Trophoblast cell (in vitro differentiated cells and primary cell): ENCODE measurements at regions not wholly inside any gene's neighbourhood (a gene's known extent, or its start where the extent isn't known, plus 50 kb on each side); places are given as distances from the start of the nearest gene placed in this dataset.

Source experiments
- DNase-seq, 2 donors: peaks; one replicate each; pipeline ENCODE4 v3.0.0-alpha.2; 2016
- H2AFZ ChIP-seq: 2 replicates; pipeline ENCODE4 v1.6.1; 2013; ENCODE audit warnings: low read length, moderate library complexity, mild to moderate bottlenecking; ENCODE audit not compliant: insufficient read depth, poor library complexity
- H2AK5ac ChIP-seq: 2 replicates; pipeline ENCODE4 v1.6.1; 2013; ENCODE audit warnings: mild to moderate bottlenecking, low read length
- H2BK120ac ChIP-seq: 2 replicates; pipeline ENCODE4 v1.6.1; 2013; ENCODE audit warnings: low read length, mild to moderate bottlenecking, moderate library complexity; ENCODE audit not compliant: insufficient read depth, poor library complexity
- H2BK12ac ChIP-seq: 2 replicates; pipeline ENCODE4 v1.6.1; 2013; ENCODE audit warnings: mild to moderate bottlenecking, low read length, moderate library complexity
- H2BK5ac ChIP-seq: 2 replicates; pipeline ENCODE4 v1.6.1; 2013; ENCODE audit warnings: low read length, low read depth, moderate library complexity, mild to moderate bottlenecking; ENCODE audit not compliant: poor library complexity
- H3K14ac ChIP-seq: 2 replicates; pipeline ENCODE4 v1.6.1; 2013; ENCODE audit warnings: mild to moderate bottlenecking, low read length
- H3K18ac ChIP-seq: 2 replicates; pipeline ENCODE4 v1.6.1; 2013; ENCODE audit warnings: mild to moderate bottlenecking, low read length
- H3K23ac ChIP-seq: 2 replicates; pipeline ENCODE4 v1.6.1; 2013; ENCODE audit warnings: low read length
- H3K27ac ChIP-seq: 2 replicates; pipeline ENCODE4 v1.5.1; 2013; ENCODE audit warnings: low read depth, mild to moderate bottlenecking, inconsistent platforms, low read length, moderate library complexity
- H3K27me3 ChIP-seq: 2 replicates; pipeline ENCODE4 v1.6.1; 2013; ENCODE audit warnings: inconsistent platforms, mild to moderate bottlenecking, low read length, moderate library complexity; ENCODE audit not compliant: insufficient read depth
- H3K36me3 ChIP-seq, 2 experiments: 1 replicate in 1 of 2; 2 replicates in 1 of 2; pipeline ENCODE4 v1.6.1; 2013; ENCODE audit warnings: low read length in 2 of 2, mild to moderate bottlenecking in 2 of 2, moderate library complexity in 1 of 2; ENCODE audit not compliant: insufficient read depth in 2 of 2, control insufficient read depth in 1 of 2
- H3K4ac ChIP-seq: 2 replicates; pipeline ENCODE4 v1.6.1; 2013; ENCODE audit warnings: low read depth, mild to moderate bottlenecking, low read length, moderate library complexity
- H3K4me1 ChIP-seq, 2 experiments: 1 replicate in 1 of 2; 2 replicates in 1 of 2; pipeline ENCODE4 v1.6.1; 2013; ENCODE audit warnings: low read length in 2 of 2, mild to moderate bottlenecking in 2 of 2, moderate library complexity in 1 of 2; ENCODE audit not compliant: insufficient read depth in 2 of 2, control insufficient read depth in 1 of 2
- H3K4me2 ChIP-seq: 2 replicates; pipeline ENCODE4 v1.6.1; 2013; ENCODE audit warnings: inconsistent platforms, mild to moderate bottlenecking, low read length, moderate library complexity
- H3K4me3 ChIP-seq: 2 replicates; pipeline ENCODE4 v1.5.1; 2013; ENCODE audit warnings: mild to moderate bottlenecking, low read depth, low read length, inconsistent platforms
- H3K79me1 ChIP-seq: one replicate; pipeline ENCODE4 v1.6.1; 2013; ENCODE audit warnings: low read length
- H3K79me2 ChIP-seq: 2 replicates; pipeline ENCODE4 v1.6.1; 2013; ENCODE audit warnings: low read length, mild to moderate bottlenecking; ENCODE audit not compliant: control insufficient read depth, insufficient read depth, poor library complexity
- H3K9ac ChIP-seq: 2 replicates; pipeline ENCODE4 v1.6.1; 2013; ENCODE audit warnings: mild to moderate bottlenecking, low read length
- H3K9me3 ChIP-seq: 2 replicates; pipeline ENCODE4 v1.6.1; 2013; ENCODE audit warnings: low read depth, mild to moderate bottlenecking, control low read depth, inconsistent platforms, low read length; ENCODE audit not compliant: insufficient read depth
- H4K12ac ChIP-seq: 2 replicates; pipeline ENCODE4 v1.6.1; 2013; ENCODE audit warnings: low read depth, mild to moderate bottlenecking, low read length, moderate library complexity
- H4K8ac ChIP-seq: 2 replicates; pipeline ENCODE4 v1.6.1; 2013; ENCODE audit warnings: low read depth, mild to moderate bottlenecking, low read length, moderate library complexity
- H4K91ac ChIP-seq: one replicate; pipeline ENCODE4 v1.6.1; 2013; ENCODE audit warnings: low read depth, mild to moderate bottlenecking, low read length, moderate library complexity
- WGBS: extraction: QIAGEN DNeasy Blood & Tissue Kit; methylation state at CpG from one replicate; pipeline ENCODE4 v1.1.7; 2013; ENCODE audit warnings: missing lambda C conversion rate; ENCODE audit not compliant: insufficient read length, insufficient coverage; ENCODE audit errors: extremely low coverage; 5-methylcytosine and 5-hydroxymethylcytosine counted together

DNA sequence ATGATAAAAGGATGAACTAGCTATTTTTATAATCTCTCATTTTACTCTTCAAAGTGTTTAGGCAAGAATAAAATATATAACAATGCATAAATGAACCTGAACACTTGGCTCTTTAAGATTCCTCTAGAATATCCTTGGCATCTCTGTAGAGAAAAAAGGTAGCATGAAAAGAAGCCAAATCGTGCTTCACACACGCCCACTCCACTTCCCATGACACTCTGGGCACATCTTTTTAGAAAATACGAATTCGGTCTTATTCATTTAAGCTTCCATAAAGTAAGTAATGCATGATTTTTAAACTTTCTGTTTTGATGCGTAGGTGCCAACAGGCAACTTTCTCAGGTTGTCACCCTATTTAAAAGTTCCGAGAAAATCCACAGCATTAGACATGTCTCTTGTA lies 73.6 kb upstream of the SORBS2 start:
- H3K4me3 ChIP-seq, result no peak overlapping the region
- no CpG with 5 or more reads among the region's 6 CpGs for WGBS

DNA sequence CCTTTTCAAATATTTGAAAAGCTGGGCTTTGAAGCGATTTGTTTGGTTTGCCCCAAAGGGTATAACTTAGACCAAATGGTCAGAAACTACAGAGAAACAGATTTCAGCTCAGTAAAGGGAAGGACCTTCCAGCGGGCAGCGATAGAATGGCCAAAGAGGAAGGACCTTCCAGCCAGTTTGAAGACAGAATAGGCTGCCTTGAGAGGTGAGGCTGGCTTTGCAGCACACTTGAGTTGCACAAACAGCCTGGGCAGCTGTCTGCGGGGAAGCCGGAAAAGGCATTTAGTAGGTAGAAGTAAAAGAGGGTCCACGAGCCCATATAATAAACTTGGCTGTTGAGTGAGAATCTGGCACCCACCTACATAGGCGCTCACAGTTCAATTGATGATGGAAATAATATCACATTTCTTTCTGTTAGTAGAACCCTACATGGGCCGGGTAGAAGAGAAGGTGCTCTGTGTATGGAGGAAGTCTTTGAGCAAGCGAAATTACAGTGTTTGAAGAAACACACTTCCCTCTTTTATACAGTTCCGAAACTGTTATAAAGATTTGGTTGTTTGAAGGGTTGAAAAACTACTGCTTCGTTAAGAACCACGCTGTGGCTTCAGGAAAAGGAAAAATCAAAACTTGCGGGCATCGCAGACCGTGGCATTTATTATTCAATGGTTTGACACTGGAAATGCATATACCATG lies 75.0 kb upstream of the SORBS2 start:
- Histone ChIP-seq H4K12ac (no peak overlapping the region), H3K14ac (no peak overlapping the region), H3K4me1 (peaks cover 4 to 5% of the 10 kb centered on the region in 2 experiments), H3K4me2 (no peak overlapping the region), H3K23ac (no peak overlapping the region), H3K27me3 (no peaks in the 10 kb centered on the region), H3K27ac (no peak overlapping the region), H2BK120ac (no peak overlapping the region), H3K4ac (no peak overlapping the region), H3K9ac (no peak overlapping the region), H4K91ac (no peak overlapping the region), H2BK5ac (no peak overlapping the region), H3K9me3 (no peaks in the 10 kb centered on the region), H2AFZ (no peak overlapping the region), H4K8ac (no peak overlapping the region), H3K79me2 (no peaks in the 10 kb centered on the region), H2BK12ac (no peak overlapping the region), H3K4me3 (no peak overlapping the region), H3K79me1 (peaks cover 4% of the 10 kb centered on the region), H2AK5ac (no peak overlapping the region), H3K36me3 (no peaks in the 10 kb centered on the region), H3K18ac (no peak overlapping the region)
- DNase-seq, result no peak
- WGBS, result no CpG with 5 or more reads among the region's 15 CpGs

More for the DNA sequence above, 73.6 kb upstream of the SORBS2 start:
- Histone ChIP-seq H2AK5ac (no peak overlapping the region), H3K79me1 (peaks cover 3% of the 10 kb centered on the region), H2BK5ac (no peak overlapping the region), H3K4ac (no peak overlapping the region), H3K9ac (no peak overlapping the region), H3K79me2 (no peaks in the 10 kb centered on the region), H3K27me3 (no peaks in the 10 kb centered on the region), H2AFZ (no peak overlapping the region), H4K91ac (no peak overlapping the region), H4K8ac (no peak overlapping the region), H3K23ac (no peak overlapping the region), H3K9me3 (no peaks in the 10 kb centered on the region), H3K14ac (no peak overlapping the region), H3K36me3 (no peaks in the 10 kb centered on the region), H3K4me2 (no peak overlapping the region), H3K4me1 (peaks cover 3 to 5% of the 10 kb centered on the region in 2 experiments), H3K27ac (no peak overlapping the region), H3K18ac (no peak overlapping the region), H2BK120ac (no peak overlapping the region), H4K12ac (no peak overlapping the region), H2BK12ac (no peak overlapping the region)
- no peak for DNase-seq

DNA sequence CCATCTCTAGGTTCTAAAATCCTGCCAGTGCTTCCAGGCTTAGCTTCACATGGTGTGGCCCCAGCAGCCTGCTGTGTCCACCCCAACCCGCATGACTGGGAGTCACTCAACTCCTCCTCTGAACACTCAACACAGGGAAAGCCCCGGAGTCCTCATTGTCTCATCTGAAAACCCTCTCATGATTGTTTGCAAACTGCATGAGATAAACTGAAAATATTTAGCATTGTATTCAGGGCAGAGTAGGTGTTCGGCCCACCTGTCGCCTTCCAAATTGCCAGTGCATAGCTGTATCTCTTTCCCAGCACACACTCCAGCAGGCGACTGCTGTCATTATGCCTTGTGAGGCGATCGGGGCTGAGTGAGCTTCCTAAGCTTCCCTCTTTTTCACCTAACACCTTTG lies 76.7 kb upstream of the SORBS2 start:
- H3K4me2 ChIP-seq, result no peak overlapping the region
- no peak overlapping the region for H3K18ac ChIP-seq
- no peak overlapping the region for H3K23ac ChIP-seq
- H2AFZ ChIP-seq, result no peak overlapping the region
- H3K79me1 ChIP-seq, result peaks cover 4% of the 10 kb centered on the region
- no peak overlapping the region for H2BK120ac ChIP-seq
- no peak overlapping the region for H3K27ac ChIP-seq
- no peak overlapping the region for H2BK5ac ChIP-seq
- no peak overlapping the region for H3K4me3 ChIP-seq
- no peak overlapping the region for H2BK12ac ChIP-seq
- no peak overlapping the region for H3K9ac ChIP-seq
- no peak overlapping the region for H4K91ac ChIP-seq
- no peaks in the 10 kb centered on the region for H3K27me3 ChIP-seq
- no peak overlapping the region for H3K14ac ChIP-seq
- H2AK5ac ChIP-seq, result no peak overlapping the region
- no CpG with 5 or more reads among the region's 7 CpGs for WGBS
- peaks cover 4 to 5% of the 10 kb centered on the region in 2 experiments for H3K4me1 ChIP-seq
- no peak overlapping the region for H3K4ac ChIP-seq
- no peak overlapping the region for H4K12ac ChIP-seq
- H3K9me3 ChIP-seq, result no peaks in the 10 kb centered on the region
- DNase-seq, result peak; percentile 90 to 93
- H4K8ac ChIP-seq, result no peak overlapping the region
- H3K79me2 ChIP-seq, result no peaks in the 10 kb centered on the region
- no peaks in the 10 kb centered on the region for H3K36me3 ChIP-seq

DNA sequence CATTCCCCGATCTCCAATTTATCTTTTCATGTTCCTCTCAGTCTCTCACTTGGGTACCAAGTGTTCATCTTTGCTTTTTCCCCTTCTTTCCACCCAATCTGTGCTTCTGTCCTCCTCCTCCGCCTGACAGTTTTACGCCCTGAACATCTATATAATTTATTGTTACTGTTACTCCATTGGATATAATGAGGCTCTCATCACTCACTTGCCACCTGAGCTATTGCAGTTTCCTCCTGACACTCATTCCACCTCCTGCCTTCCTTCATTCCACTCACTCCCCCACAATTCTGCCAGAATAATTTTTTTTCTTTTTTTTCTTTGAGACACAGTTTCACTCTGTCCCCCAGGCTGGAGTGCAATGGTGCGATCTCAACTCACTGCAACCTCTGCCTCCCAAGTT lies 77.6 kb upstream of the SORBS2 start:
- no peak overlapping the region for H2AFZ ChIP-seq
- H3K79me2 ChIP-seq, result no peaks in the 10 kb centered on the region
- WGBS, result no CpG with 5 or more reads among the region's 4 CpGs
- no peak overlapping the region for H3K23ac ChIP-seq
- no peak overlapping the region for H2BK5ac ChIP-seq
- H3K27me3 ChIP-seq, result no peaks in the 10 kb centered on the region
- no peak overlapping the region for H4K8ac ChIP-seq
- no peak overlapping the region for H3K14ac ChIP-seq
- H4K12ac ChIP-seq, result no peak overlapping the region
- H3K4me1 ChIP-seq, result peaks cover 4 to 5% of the 10 kb centered on the region in 2 experiments
- no peak overlapping the region for H3K4ac ChIP-seq
- H2AK5ac ChIP-seq, result no peak overlapping the region
- no peak overlapping the region for H3K9ac ChIP-seq
- peaks cover 4% of the 10 kb centered on the region for H3K79me1 ChIP-seq
- H3K4me3 ChIP-seq, result no peak overlapping the region
- no peak overlapping the region for H4K91ac ChIP-seq
- H3K18ac ChIP-seq, result no peak overlapping the region
- H2BK120ac ChIP-seq, result no peak overlapping the region
- H3K4me2 ChIP-seq, result no peak overlapping the region
- H3K36me3 ChIP-seq, result no peaks in the 10 kb centered on the region
- no peak for DNase-seq
- no peak overlapping the region for H3K27ac ChIP-seq
- H2BK12ac ChIP-seq, result no peak overlapping the region
- H3K9me3 ChIP-seq, result no peaks in the 10 kb centered on the region
